ENCODE measurements at regions not wholly inside any gene's neighbourhood (a gene's known extent, or its start where the extent isn't known, plus 50 kb on each side); places are given as distances from the start of the nearest gene placed in this dataset.

DNA sequence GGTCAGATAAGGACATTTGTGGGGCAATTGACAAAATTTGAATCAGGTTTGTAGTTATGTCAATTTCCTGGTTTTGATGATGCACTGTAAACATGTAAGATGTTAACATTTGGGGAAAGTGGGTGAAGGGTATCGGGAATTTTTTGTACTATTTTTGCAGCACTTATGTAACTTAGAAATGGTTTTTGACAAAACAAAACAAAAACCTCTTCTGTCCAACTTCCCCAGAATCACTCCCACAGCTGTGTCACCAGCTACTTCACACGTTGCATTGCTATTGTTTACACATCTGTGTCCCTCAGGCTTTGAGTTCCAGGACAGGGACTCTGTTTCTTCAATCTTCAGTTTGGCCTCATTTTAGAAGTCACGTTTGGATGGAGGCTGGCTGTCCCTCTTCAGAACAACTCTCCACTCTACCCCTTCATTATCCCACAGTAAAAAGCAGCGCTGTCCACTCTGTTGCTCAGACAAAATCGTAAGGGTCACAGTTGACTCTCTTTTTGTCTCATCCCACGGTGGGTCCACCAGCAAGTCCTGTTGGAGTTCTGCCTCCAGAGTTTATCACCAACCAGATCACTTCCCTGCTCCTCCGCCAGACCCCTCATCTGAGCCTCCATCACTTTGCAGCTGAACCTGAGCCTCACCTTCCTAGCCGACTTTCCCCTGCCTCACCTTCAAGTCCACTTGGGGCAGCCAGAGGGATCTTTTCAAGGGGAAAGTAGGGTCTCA lies 63.2 kb downstream of the NENF start:
- no peaks in the 10 kb centered on the region for H3K36me3 ChIP-seq (replicated peaks in 1 of 2; ENCODE audit: control extremely low read depth in 1 of 2, control insufficient read depth in 1 of 2, extremely low read depth in 1 of 2, insufficient read depth in 2 of 2, low read length in 1 of 2)
- H3K9me3 Mint-ChIP-seq (ENCODE audit: insufficient read depth), result no peaks in the 10 kb centered on the region
- H3K79me2 ChIP-seq (ENCODE audit: control insufficient read depth, insufficient read depth, low read length), result no peaks in the 10 kb centered on the region
- no peak overlapping the region for H3K27ac ChIP-seq (ENCODE audit: low read length in 2 of 2)
- POLR2A ChIA-PET, result no interaction called here
- H3K9me3 ChIP-seq (ENCODE audit: control extremely low read depth in 1 of 3, control insufficient read depth in 2 of 3, insufficient read depth in 1 of 3, low read length in 2 of 3), result no peaks in the 10 kb centered on the region
- DNase-seq, result no peak
- no peak for ATAC-seq (ENCODE audit: low read depth)
- peaks cover 2% of the 10 kb centered on the region for H3K4me1 Mint-ChIP-seq
- TF ChIP-seq, protein P1, sequence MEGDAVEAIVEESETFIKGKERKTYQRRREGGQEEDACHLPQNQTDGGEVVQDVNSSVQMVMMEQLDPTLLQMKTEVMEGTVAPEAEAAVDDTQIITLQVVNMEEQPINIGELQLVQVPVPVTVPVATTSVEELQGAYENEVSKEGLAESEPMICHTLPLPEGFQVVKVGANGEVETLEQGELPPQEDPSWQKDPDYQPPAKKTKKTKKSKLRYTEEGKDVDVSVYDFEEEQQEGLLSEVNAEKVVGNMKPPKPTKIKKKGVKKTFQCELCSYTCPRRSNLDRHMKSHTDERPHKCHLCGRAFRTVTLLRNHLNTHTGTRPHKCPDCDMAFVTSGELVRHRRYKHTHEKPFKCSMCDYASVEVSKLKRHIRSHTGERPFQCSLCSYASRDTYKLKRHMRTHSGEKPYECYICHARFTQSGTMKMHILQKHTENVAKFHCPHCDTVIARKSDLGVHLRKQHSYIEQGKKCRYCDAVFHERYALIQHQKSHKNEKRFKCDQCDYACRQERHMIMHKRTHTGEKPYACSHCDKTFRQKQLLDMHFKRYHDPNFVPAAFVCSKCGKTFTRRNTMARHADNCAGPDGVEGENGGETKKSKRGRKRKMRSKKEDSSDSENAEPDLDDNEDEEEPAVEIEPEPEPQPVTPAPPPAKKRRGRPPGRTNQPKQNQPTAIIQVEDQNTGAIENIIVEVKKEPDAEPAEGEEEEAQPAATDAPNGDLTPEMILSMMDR (IDR thresholded peaks at IDR 0.05), result no peak
- TF ChIP-seq EZH2 (IDR thresholded peaks at IDR 0.05; ENCODE audit: borderline replicate concordance, insufficient read depth, low read depth, low read length, poor library complexity, severe bottlenecking), result no peak
- CTCF ChIA-PET, result no interaction called here
- intact Hi-C loops (cut with micrococcal nuclease), result no loop called here
- WGBS (ENCODE audit: insufficient coverage), result 83% methylated on average over 7 of the region's 8 CpGs
- H4K20me1 ChIP-seq (ENCODE audit: control insufficient read depth, insufficient read depth, low read length, poor library complexity, severe bottlenecking), result no peaks in the 10 kb centered on the region
- H3K27me3 Mint-ChIP-seq, result peaks cover 11% of the 10 kb centered on the region
- no peak overlapping the region for H3K4me3 Mint-ChIP-seq
- H3K4me3 ChIP-seq (ENCODE audit: control extremely low read depth in 1 of 5, extremely low read depth in 1 of 5, insufficient read depth in 1 of 5, low read depth in 2 of 5, low read length in 4 of 5), result no peak overlapping the region
- H3K27ac Mint-ChIP-seq, result no peak overlapping the region
- H3K4me1 ChIP-seq (ENCODE audit: control insufficient read depth in 2 of 2, insufficient read depth in 2 of 2, low read length in 2 of 2), result peaks cover 0 to 6% of the 10 kb centered on the region in 2 donors
- H3K27me3 ChIP-seq (replicated peaks in 1 of 4; ENCODE audit: control extremely low read depth in 1 of 4, control insufficient read depth in 3 of 4, insufficient read depth in 4 of 4, low read length in 3 of 4), result no peaks in the 10 kb centered on the region
- no peak overlapping the region for H2AFZ ChIP-seq (ENCODE audit: insufficient read depth, low read depth, low read length, poor library complexity, severe bottlenecking)
- H3K4me2 ChIP-seq (replicated peaks; ENCODE audit: low read depth, low read length, poor library complexity, severe bottlenecking), result no peak overlapping the region
- no peak overlapping the region for H3K9ac ChIP-seq (ENCODE audit: low read length)

DNA sequence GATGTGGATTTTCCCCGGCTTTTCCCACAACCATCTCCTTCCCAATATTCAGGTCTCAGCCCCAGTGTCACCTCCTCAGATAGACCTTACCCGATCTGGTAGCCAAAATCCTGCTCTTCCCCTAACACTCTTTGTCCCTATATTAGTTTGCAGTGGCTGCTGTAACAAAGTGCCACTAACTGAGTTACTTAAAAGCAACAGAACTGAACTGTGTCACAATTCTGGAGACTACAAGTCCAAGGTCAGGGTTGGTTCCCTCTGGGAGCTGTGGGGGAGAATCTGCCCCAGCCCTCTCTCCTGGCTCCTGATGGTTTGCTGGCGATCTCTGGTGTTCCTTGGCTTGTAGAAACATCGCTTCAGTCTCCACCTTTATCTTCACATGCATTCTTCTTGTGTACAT lies 64.0 kb downstream of the NENF start:
- ATAC-seq (ENCODE audit: low read depth) (no peak), DNase-seq (no peak)
- H3K4me3 Mint-ChIP-seq, result no peak overlapping the region
- H3K4me1 Mint-ChIP-seq, result peaks cover 2% of the 10 kb centered on the region
- no peaks in the 10 kb centered on the region for H3K9me3 Mint-ChIP-seq (ENCODE audit: insufficient read depth)
- H3K27me3 Mint-ChIP-seq, result peaks cover 10% of the 10 kb centered on the region
- no peak overlapping the region for H2AFZ ChIP-seq (ENCODE audit: insufficient read depth, low read depth, low read length, poor library complexity, severe bottlenecking)
- CTCF ChIA-PET, result no interaction called here
- H3K9me3 ChIP-seq (ENCODE audit: control extremely low read depth in 1 of 3, control insufficient read depth in 2 of 3, insufficient read depth in 1 of 3, low read length in 2 of 3), result no peaks in the 10 kb centered on the region
- H3K4me2 ChIP-seq (replicated peaks; ENCODE audit: low read depth, low read length, poor library complexity, severe bottlenecking), result no peak overlapping the region
- peaks cover 0 to 6% of the 10 kb centered on the region in 2 donors for H3K4me1 ChIP-seq (ENCODE audit: control insufficient read depth in 2 of 2, insufficient read depth in 2 of 2, low read length in 2 of 2)
- no peaks in the 10 kb centered on the region for H3K36me3 ChIP-seq (replicated peaks in 1 of 2; ENCODE audit: control extremely low read depth in 1 of 2, control insufficient read depth in 1 of 2, extremely low read depth in 1 of 2, insufficient read depth in 2 of 2, low read length in 1 of 2)
- no peaks in the 10 kb centered on the region for H3K79me2 ChIP-seq (ENCODE audit: control insufficient read depth, insufficient read depth, low read length)
- TF ChIP-seq, protein P1 (IDR thresholded peaks at IDR 0.05), result no peak
- no peak for TF ChIP-seq EZH2 (IDR thresholded peaks at IDR 0.05; ENCODE audit: borderline replicate concordance, insufficient read depth, low read depth, low read length, poor library complexity, severe bottlenecking)
- H3K27ac ChIP-seq (ENCODE audit: low read length in 2 of 2), result no peak overlapping the region
- POLR2A ChIA-PET, result no interaction called here
- intact Hi-C loops (cut with micrococcal nuclease), result no loop called here
- 96% methylated on average over 3 of the region's 4 CpGs for WGBS (ENCODE audit: insufficient coverage)
- no peak overlapping the region for H3K27ac Mint-ChIP-seq
- no peak overlapping the region for H3K9ac ChIP-seq (ENCODE audit: low read length)
- no peak overlapping the region for H3K4me3 ChIP-seq (ENCODE audit: control extremely low read depth in 1 of 5, extremely low read depth in 1 of 5, insufficient read depth in 1 of 5, low read depth in 2 of 5, low read length in 4 of 5)
- H3K27me3 ChIP-seq (replicated peaks in 1 of 4; ENCODE audit: control extremely low read depth in 1 of 4, control insufficient read depth in 3 of 4, insufficient read depth in 4 of 4, low read length in 3 of 4), result no peaks in the 10 kb centered on the region
- no peaks in the 10 kb centered on the region for H4K20me1 ChIP-seq (ENCODE audit: control insufficient read depth, insufficient read depth, low read length, poor library complexity, severe bottlenecking)
